Transverse colon (tissue), 4 donors: ENCODE measurements at regions not wholly inside any gene's neighbourhood (a gene's known extent, or its start where the extent isn't known, plus 50 kb on each side); places are given as distances from the start of the nearest gene placed in this dataset.
A peak's percentile ranks its signal among the peaks of the same experiment; 100 is the strongest.

Source experiments
- EP300 ChIP-seq: sonication (generic); formaldehyde crosslinking; IDR thresholded peaks from one replicate; pipeline ENCODE4 v1.6.1; 2017; ENCODE audit warnings: antibody characterized with exemption, low read depth
- POLR2A ChIP-seq: fragments of 450-650 bp; IDR thresholded peaks from one replicate; pipeline ENCODE4 v1.6.1; 2016; ENCODE audit warnings: antibody characterized with exemption, mild to moderate bottlenecking, moderate library complexity
- POLR2AphosphoS5 ChIP-seq, 3 donors: sonication (generic); formaldehyde crosslinking; IDR thresholded peaks; one replicate each; pipeline ENCODE4 v1.6.1; 2016; ENCODE audit warnings: antibody characterized with exemption in 3 of 3
- TF ChIP-seq, protein P1 (sequence below), 5 experiments: fragments of 200-600 bp in 3 of 5; fragments of 450-650 bp in 2 of 5; sonication (generic) in 3 of 5; IDR thresholded peaks; 1 replicate in 2 of 5; 2 replicates in 3 of 5; pipeline ENCODE4 v1.5.1; 2016 to 2017; ENCODE audit warnings: antibody characterized with exemption in 5 of 5, inconsistent platforms in 3 of 5, mild to moderate bottlenecking in 2 of 5, moderate library complexity in 1 of 5

DNA sequence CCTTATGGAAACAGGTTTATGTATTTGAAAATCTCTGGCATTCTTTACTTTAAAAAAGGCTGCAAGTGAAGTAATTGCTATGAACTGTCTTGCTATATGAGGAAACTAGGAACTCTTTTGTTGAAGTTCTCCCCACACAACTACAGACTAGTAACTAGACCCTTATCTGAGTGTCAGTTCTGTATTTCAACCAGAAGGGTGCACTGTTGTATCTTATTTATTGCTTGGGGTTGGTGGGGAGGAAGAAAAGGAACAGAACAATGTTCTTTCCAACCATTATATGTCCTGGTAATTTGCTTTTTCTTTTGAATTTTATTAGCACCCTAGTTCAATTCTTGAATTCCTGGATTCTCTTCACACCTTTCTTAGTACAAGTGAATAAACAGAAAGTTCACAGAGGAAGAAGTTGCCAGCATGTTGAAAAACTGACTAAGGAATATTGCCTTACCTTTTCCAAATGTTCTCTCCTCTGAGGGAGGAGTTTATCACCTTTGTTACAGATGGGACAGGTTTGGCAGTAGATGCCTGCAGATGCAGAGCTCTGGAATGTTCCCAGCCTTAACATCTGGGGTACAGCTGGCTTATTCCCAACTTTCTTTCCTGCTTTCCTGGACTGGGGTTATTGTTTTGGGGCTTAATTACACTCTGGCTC, 162.4 kb upstream of the CFAP20DC start:
- TF ChIP-seq POLR2A (no peak), EP300 (no peak), POLR2AphosphoS5 (IDR thresholded peaks at IDR 0.05) (no peak)
- TF ChIP-seq, protein P1, sequence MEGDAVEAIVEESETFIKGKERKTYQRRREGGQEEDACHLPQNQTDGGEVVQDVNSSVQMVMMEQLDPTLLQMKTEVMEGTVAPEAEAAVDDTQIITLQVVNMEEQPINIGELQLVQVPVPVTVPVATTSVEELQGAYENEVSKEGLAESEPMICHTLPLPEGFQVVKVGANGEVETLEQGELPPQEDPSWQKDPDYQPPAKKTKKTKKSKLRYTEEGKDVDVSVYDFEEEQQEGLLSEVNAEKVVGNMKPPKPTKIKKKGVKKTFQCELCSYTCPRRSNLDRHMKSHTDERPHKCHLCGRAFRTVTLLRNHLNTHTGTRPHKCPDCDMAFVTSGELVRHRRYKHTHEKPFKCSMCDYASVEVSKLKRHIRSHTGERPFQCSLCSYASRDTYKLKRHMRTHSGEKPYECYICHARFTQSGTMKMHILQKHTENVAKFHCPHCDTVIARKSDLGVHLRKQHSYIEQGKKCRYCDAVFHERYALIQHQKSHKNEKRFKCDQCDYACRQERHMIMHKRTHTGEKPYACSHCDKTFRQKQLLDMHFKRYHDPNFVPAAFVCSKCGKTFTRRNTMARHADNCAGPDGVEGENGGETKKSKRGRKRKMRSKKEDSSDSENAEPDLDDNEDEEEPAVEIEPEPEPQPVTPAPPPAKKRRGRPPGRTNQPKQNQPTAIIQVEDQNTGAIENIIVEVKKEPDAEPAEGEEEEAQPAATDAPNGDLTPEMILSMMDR (IDR thresholded peaks at IDR 0.05), result peak; percentile 63 to 71 (median 68)
